GM12872 (cell line): ENCODE measurements at regions not wholly inside any gene's neighbourhood (a gene's known extent, or its start where the extent isn't known, plus 50 kb on each side); places are given as distances from the start of the nearest gene placed in this dataset.

ENCODE experiments used
- CTCF ChIP-seq: IDR thresholded peaks from 3 replicates; pipeline ENCODE4 v1.5.1; 2011; ENCODE audit warnings: low read depth, mild to moderate bottlenecking, low read length, moderate library complexity; ENCODE audit not compliant: insufficient read depth

GRCh38 chr6:40973304-40973703, 65.7 kb downstream of the UNC5CL start:
- TF ChIP-seq CTCF = no peak

DNA sequence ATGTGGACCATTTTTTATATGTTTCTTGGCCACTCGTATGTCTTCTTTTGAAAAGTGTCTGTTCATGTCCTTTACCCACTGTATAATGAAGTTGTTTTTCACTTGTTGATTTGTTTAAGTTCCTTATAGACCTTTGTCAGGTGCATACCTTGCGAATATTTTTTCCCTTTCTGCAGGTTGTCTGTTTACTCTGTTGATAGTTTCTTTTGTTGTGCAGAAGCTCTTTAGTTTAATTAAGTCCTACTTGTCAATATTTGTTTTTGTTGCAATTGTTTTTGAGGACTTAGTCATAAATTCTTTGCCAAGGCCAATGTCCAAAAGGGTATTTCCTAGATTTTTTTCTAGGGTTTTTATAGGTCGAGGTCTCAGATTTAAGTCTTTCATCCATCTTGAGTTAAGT, 66.2 kb downstream of the UNC5CL start:
- TF ChIP-seq CTCF = no peak

DNA sequence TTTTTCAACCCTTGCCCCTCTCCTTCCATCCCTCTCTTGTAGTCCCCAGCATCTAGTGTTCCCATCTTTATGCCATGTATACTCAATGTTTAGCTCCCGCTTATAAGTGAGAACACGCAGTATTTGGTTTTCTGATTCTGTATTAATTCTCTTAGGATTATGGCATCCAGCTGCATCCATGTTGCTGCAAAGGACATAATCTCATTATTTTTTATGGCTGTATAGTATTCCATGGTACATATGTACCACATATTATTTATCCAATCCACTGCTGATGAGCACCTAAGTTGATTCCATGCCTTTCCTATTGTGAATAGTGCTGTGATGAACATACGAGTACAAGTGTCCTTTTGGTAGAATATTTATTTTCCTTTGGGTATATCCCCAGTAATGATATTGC, 66.8 kb downstream of the UNC5CL start:
- no peak for TF ChIP-seq CTCF

DNA sequence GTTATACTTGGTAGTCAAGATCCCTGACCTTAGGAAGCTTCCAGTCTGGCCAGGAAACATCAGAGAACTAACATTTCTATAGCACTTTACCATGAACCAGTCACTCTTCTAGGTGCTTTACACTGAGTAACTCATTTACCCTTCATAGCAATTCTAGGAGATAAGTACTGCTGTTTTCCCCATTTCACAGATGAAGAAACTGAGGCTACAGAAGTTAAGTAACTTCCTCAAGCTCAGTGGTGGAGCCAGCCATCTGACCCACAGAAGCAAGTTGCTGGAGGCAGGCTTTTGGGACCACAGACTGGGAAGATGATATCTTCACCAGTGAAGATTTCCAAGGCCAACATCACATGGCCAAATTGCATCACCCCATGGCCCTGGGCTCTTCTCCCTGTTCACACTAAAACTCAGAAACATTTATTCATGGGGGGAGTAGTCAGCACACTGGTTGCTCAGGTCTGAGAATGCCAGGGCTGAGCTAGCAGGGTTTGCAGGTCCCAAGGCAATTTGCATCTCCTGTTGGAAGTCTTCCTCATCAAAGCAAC, 70.3 kb downstream of the UNC5CL start:
- TF ChIP-seq CTCF = no peak

DNA sequence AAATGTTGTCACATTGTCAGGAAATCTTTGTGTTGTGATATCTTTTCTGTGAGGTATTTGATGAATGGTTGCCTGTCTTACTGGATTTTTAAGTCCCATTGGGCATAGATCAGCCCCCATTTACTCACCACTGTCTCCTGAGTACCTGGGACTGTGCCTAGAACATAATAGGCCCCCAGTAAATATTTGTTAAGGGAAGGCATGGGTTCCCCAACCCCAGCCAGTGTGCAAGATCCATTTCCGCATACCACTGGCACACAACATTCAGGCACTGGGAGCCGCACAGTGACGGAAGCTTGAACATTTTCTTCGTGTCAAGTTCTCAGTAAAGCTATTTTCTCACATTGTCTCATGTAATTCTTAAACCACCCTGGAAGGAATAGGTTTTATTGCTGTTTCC, 72.2 kb downstream of the UNC5CL start:
- no peak for TF ChIP-seq CTCF

GRCh38 chr6:40965046-40965445, 74.0 kb downstream of the UNC5CL start:
- no peak for TF ChIP-seq CTCF

- no peak for TF ChIP-seq CTCF
Measured at GRCh38 chr6:40963019-40963418, 76.0 kb downstream of the UNC5CL start.

- no peak for TF ChIP-seq CTCF
Measured at GRCh38 chr6:40962241-40962640, 76.8 kb downstream of the UNC5CL start.
